CD14-positive monocyte (primary cell): ENCODE measurements at regions not wholly inside any gene's neighbourhood (a gene's known extent, or its start where the extent isn't known, plus 50 kb on each side); places are given as distances from the start of the nearest gene placed in this dataset.

ENCODE experiments used
- DNase-seq, 3 donors: peaks; one replicate each; pipeline ENCODE4 v3.0.0-alpha.2; 2011 to 2022
- H2AFZ ChIP-seq: 2 replicates; pipeline ENCODE4 v1.6.0; 2012; ENCODE audit warnings: mild to moderate bottlenecking, low read depth, low read length, inconsistent platforms; ENCODE audit not compliant: insufficient read depth, poor library complexity, severe bottlenecking
- H3K27ac ChIP-seq, 2 donors: 1 replicate in 1 of 2; 2 replicates in 1 of 2; pipeline ENCODE4 v1.5.1; 2012 to 2013; ENCODE audit warnings: low read length in 2 of 2, control low read depth in 1 of 2, inconsistent platforms in 1 of 2, low read depth in 1 of 2, mild to moderate bottlenecking in 1 of 2
- H3K27me3 ChIP-seq, 2 donors: one replicate each; pipeline versions ENCODE4 v1.6.0 to v1.6.1; 2011 to 2013; ENCODE audit warnings: low read length in 2 of 2; ENCODE audit not compliant: control insufficient read depth in 2 of 2, insufficient read depth in 2 of 2
- H3K36me3 ChIP-seq, 2 donors: replicated peaks in 1 of 2; 1 replicate in 1 of 2; 2 replicates in 1 of 2; pipeline versions ENCODE4 v1.5.1 to v1.6.1; 2012 to 2013; ENCODE audit warnings: low read length in 2 of 2, control low read depth in 1 of 2, inconsistent platforms in 1 of 2, mild to moderate bottlenecking in 1 of 2; ENCODE audit not compliant: insufficient read depth in 2 of 2, control insufficient read depth in 1 of 2
- H3K4me1 ChIP-seq, 2 donors: 1 replicate in 1 of 2; 2 replicates in 1 of 2; pipeline versions ENCODE4 v1.5.1 to v1.6.1; 2012 to 2013; ENCODE audit warnings: low read length in 2 of 2, control low read depth in 1 of 2, inconsistent platforms in 1 of 2, mild to moderate bottlenecking in 1 of 2, moderate library complexity in 1 of 2; ENCODE audit not compliant: insufficient read depth in 2 of 2, control insufficient read depth in 1 of 2
- H3K4me2 ChIP-seq: replicated peaks from 2 replicates; pipeline ENCODE3; 2012; ENCODE audit warnings: low read length, moderate library complexity, mild to moderate bottlenecking; ENCODE audit not compliant: poor library complexity, severe bottlenecking; ENCODE audit errors: extremely low read depth
- H3K4me3 ChIP-seq, 3 experiments: fragments of 200-600 bp in 1 of 3; sonication (generic) in 1 of 3; replicated peaks in 1 of 3; 1 replicate in 2 of 3; 2 replicates in 1 of 3; pipeline ENCODE4 v1.5.1; 2011 to 2013; ENCODE audit warnings: low read length in 3 of 3, mild to moderate bottlenecking in 3 of 3, control low read depth in 2 of 3, low read depth in 2 of 3, inconsistent platforms in 1 of 3, moderate library complexity in 1 of 3
- H3K79me2 ChIP-seq: 2 replicates; pipeline ENCODE4 v1.6.0; 2012; ENCODE audit warnings: mild to moderate bottlenecking, control low read depth, inconsistent platforms, low read length, moderate library complexity; ENCODE audit not compliant: insufficient read depth
- H3K9ac ChIP-seq: 2 replicates; pipeline ENCODE4 v1.6.0; 2017; ENCODE audit warnings: low read length, mild to moderate bottlenecking; ENCODE audit not compliant: insufficient read depth, poor library complexity, severe bottlenecking
- H3K9me3 ChIP-seq, 2 donors: replicated peaks in 1 of 2; 1 replicate in 1 of 2; 2 replicates in 1 of 2; pipeline versions ENCODE4 v1.5.1 to v1.6.1; 2012 to 2013; ENCODE audit warnings: low read length in 2 of 2, control low read depth in 1 of 2; ENCODE audit not compliant: control insufficient read depth in 1 of 2, insufficient read depth in 1 of 2
- H4K20me1 ChIP-seq: 2 replicates; pipeline ENCODE4 v1.6.0; 2012; ENCODE audit warnings: mild to moderate bottlenecking, low read length, control low read depth, moderate library complexity; ENCODE audit not compliant: insufficient read depth
- H3K27ac Mint-ChIP-seq, 7 donors: one replicate each; pipeline ENCODE4 v1.8.0; 2020; ENCODE audit warnings: mild to moderate bottlenecking in 7 of 7, mixed read lengths in 7 of 7, moderate library complexity in 6 of 7, inconsistent platforms in 2 of 7
- H3K27me3 Mint-ChIP-seq, 3 donors: one replicate each; pipeline ENCODE4 v1.8.0; 2021 to 2022; ENCODE audit warnings: low read depth in 3 of 3, mild to moderate bottlenecking in 3 of 3, mixed read lengths in 3 of 3, moderate library complexity in 3 of 3, inconsistent platforms in 1 of 3
- H3K36me3 Mint-ChIP-seq, 2 donors: one replicate each; pipeline ENCODE4 v1.8.0; 2020; ENCODE audit warnings: mixed read lengths in 2 of 2, inconsistent platforms in 1 of 2, mild to moderate bottlenecking in 1 of 2
- H3K4me1 Mint-ChIP-seq: one replicate; pipeline ENCODE4 v1.8.0; 2020; ENCODE audit warnings: mild to moderate bottlenecking, mixed read lengths
- H3K4me3 Mint-ChIP-seq, 2 donors: one replicate each; pipeline ENCODE4 v1.8.0; 2020; ENCODE audit warnings: mild to moderate bottlenecking in 2 of 2, mixed read lengths in 2 of 2, moderate library complexity in 1 of 2
- H3K9me3 Mint-ChIP-seq, 7 donors: one replicate each; pipeline ENCODE4 v1.8.0; 2020 to 2022; ENCODE audit warnings: mixed read lengths in 7 of 7, mild to moderate bottlenecking in 6 of 7, moderate library complexity in 6 of 7, inconsistent platforms in 2 of 7
- CTCF ChIP-seq: fragments of 200-600 bp; IDR thresholded peaks from one replicate; pipeline ENCODE4 v1.8.0; 2022; ENCODE audit warnings: antibody characterized with exemption, mild to moderate bottlenecking
- WGBS: methylation state at CpG from one replicate; pipeline ENCODE4 v1.1.5; 2013; ENCODE audit warnings: missing lambda C conversion rate; ENCODE audit not compliant: insufficient coverage; 5-methylcytosine and 5-hydroxymethylcytosine counted together
- intact Hi-C, 2 donors: fragments of 100-400 bp; cut with micrococcal nuclease; formaldehyde crosslinking; loops; one replicate each; pipeline versions ENCODE4 v1.15.0 to v1.15.1; 2023

DNA sequence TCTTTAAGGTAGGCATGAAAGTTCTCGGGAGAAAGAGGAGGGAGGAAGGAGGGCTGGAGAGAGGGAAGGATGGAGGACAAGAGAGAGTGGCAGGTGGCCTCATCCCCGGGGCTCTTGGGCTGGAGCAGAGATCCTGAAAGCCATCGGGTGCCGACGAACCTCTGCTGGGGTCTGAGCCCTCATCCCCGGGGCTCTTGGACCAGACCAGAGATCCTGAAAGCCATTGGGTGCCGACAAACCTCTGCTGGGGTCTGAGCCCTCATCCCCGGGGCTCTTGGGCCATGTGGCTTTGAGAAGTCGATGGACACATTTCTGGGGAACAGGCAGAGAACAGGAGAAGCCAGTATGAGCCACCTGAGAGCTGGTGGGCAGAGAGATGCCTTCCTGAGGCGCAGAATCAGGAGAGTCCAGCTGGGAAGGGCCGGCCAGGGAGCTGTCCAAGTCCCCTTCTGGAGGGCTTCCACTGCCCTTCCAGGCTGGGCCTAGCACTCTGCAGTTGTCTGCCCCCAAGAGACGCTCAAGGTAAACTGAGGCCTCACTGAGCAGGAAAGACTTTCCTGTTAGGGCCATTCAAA lies 1398.1 kb downstream of the BRD1 start:
- H3K79me2 ChIP-seq, result no peaks in the 10 kb centered on the region
- no peaks in the 10 kb centered on the region for H3K27me3 Mint-ChIP-seq
- no peaks in the 10 kb centered on the region for H3K36me3 ChIP-seq
- no peak overlapping the region for H2AFZ ChIP-seq
- H4K20me1 ChIP-seq, result no peaks in the 10 kb centered on the region
- H3K36me3 Mint-ChIP-seq, result no peaks in the 10 kb centered on the region
- H3K4me3 ChIP-seq, result no peak overlapping the region
- H3K4me3 Mint-ChIP-seq, result no peak overlapping the region
- H3K9me3 ChIP-seq, result no peaks in the 10 kb centered on the region
- no peak overlapping the region for H3K9ac ChIP-seq
- TF ChIP-seq CTCF, result no peak
- H3K4me1 ChIP-seq, result no peaks in the 10 kb centered on the region
- DNase-seq, result no peak
- H3K27ac ChIP-seq, result no peak overlapping the region
- 87% methylated on average over 12 of the region's 12 CpGs for WGBS
- H3K4me1 Mint-ChIP-seq, result no peaks in the 10 kb centered on the region
- intact Hi-C loops, result no loop called here
- H3K27me3 ChIP-seq, result no peaks in the 10 kb centered on the region
- H3K9me3 Mint-ChIP-seq, result peaks cover 0 to 2% (median 0%) of the 10 kb centered on the region in 7 donors
- H3K27ac Mint-ChIP-seq, result no peak overlapping the region
- H3K4me2 ChIP-seq, result no peak overlapping the region

DNA sequence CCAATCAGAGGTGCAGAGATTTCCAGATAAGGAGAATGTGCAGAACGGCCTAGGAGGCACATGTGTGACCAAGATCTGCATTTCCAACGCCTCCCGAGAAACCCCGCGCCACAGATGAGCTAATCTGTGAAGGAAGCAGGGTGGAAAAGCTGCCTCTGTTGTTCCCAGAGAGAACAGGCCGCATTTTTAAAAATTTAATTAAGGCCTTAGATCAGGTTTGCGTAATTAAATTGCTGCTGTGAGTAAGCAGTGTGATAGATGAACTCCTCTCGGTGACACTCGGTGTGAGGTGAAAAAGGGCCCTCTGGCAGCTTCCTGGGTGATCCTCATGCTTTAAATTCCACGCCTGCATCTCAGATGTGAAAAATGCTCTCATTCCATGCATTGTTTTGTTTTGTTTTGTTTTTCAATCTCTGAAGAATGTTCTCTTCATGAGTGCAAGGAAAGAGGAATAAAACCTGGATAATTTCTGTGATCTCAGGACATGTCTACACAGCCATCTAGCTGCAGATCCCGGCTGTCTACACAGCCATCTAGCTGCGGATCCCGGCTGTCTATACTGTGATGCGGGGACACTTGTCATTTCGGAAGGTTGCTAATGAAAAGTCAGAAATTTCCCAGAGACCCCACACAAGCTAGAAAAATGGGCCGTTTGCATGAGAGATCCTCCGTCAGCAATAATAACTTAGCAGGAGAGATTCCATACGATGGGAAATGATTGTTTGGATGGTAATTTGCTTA lies 1398.9 kb downstream of the BRD1 start:
- intact Hi-C loops, result no loop called here
- H3K4me3 ChIP-seq, result no peak overlapping the region
- no peaks in the 10 kb centered on the region for H3K4me1 Mint-ChIP-seq
- H3K27ac ChIP-seq, result no peak overlapping the region
- H3K4me3 Mint-ChIP-seq, result no peak overlapping the region
- H3K79me2 ChIP-seq, result no peaks in the 10 kb centered on the region
- H3K36me3 Mint-ChIP-seq, result no peaks in the 10 kb centered on the region
- DNase-seq, result no peak
- H4K20me1 ChIP-seq, result no peaks in the 10 kb centered on the region
- no peak overlapping the region for H3K9ac ChIP-seq
- no peaks in the 10 kb centered on the region for H3K36me3 ChIP-seq
- H3K9me3 Mint-ChIP-seq, result peaks cover 0 to 2% (median 0%) of the 10 kb centered on the region in 7 donors
- H3K4me2 ChIP-seq, result no peak overlapping the region
- H3K4me1 ChIP-seq, result no peaks in the 10 kb centered on the region
- H3K9me3 ChIP-seq, result no peaks in the 10 kb centered on the region
- H3K27me3 ChIP-seq, result no peaks in the 10 kb centered on the region
- no peak overlapping the region for H2AFZ ChIP-seq
- TF ChIP-seq CTCF, result no peak
- 77% methylated on average over 12 of the region's 18 CpGs for WGBS
- H3K27me3 Mint-ChIP-seq, result peaks cover 0 to 4% (median 0%) of the 10 kb centered on the region in 3 donors
- no peak overlapping the region for H3K27ac Mint-ChIP-seq
